Kidney (tissue), 13 donors: ENCODE measurements at regions not wholly inside any gene's neighbourhood (a gene's known extent, or its start where the extent isn't known, plus 50 kb on each side); places are given as distances from the start of the nearest gene placed in this dataset.

Source experiments
- DNase-seq, 5 donors: peaks; one replicate each; pipeline ENCODE4 v3.0.0-alpha.2; 2013 to 2020
- FAIRE-seq: peaks from 2 replicates; lab custom pipeline; 2012; peaks lifted over from hg19 to GRCh38; lab: Jason Lieb, UNC
- H3K27ac ChIP-seq, 2 donors: one replicate each; pipeline ENCODE4 v1.7.0; 2013; ENCODE audit warnings: low read depth in 2 of 2, low read length in 2 of 2, inconsistent platforms in 1 of 2
- H3K27me3 ChIP-seq: one replicate; pipeline ENCODE4 v1.7.1; 2013; ENCODE audit warnings: low read length, inconsistent platforms; ENCODE audit not compliant: control insufficient read depth, insufficient read depth
- H3K36me3 ChIP-seq, 3 donors: one replicate each; pipeline versions ENCODE4 v1.7.0 to v1.7.1; 2013; ENCODE audit warnings: low read length in 3 of 3, control low read depth in 1 of 3, inconsistent platforms in 1 of 3; ENCODE audit not compliant: insufficient read depth in 3 of 3, control insufficient read depth in 2 of 3
- H3K4me1 ChIP-seq, 3 donors: one replicate each; pipeline versions ENCODE4 v1.7.0 to v1.7.1; 2013; ENCODE audit warnings: low read length in 3 of 3, inconsistent platforms in 1 of 3, low read depth in 1 of 3; ENCODE audit not compliant: control insufficient read depth in 2 of 3, insufficient read depth in 2 of 3
- H3K4me3 ChIP-seq, 3 donors: one replicate each; pipeline versions ENCODE4 v1.7.0 to v1.8.1; 2013; ENCODE audit warnings: low read length in 3 of 3, control low read depth in 1 of 3, inconsistent platforms in 1 of 3
- H3K9ac ChIP-seq, 3 donors: one replicate each; pipeline versions ENCODE4 v1.7.0 to v1.7.1; 2013; ENCODE audit warnings: low read length in 3 of 3, control low read depth in 1 of 3, inconsistent platforms in 1 of 3
- H3K9me3 ChIP-seq, 3 donors: one replicate each; pipeline versions ENCODE4 v1.7.0 to v1.7.1; 2013; ENCODE audit warnings: low read length in 3 of 3, control low read depth in 1 of 3, inconsistent platforms in 1 of 3; ENCODE audit not compliant: control insufficient read depth in 2 of 3, insufficient read depth in 1 of 3
- CTCF ChIP-seq: IDR thresholded peaks from 3 replicates; pipeline ENCODE4 v1.5.1; 2012; ENCODE audit warnings: mild to moderate bottlenecking, moderate library complexity, borderline replicate concordance; ENCODE audit not compliant: insufficient read depth; ENCODE audit errors: extremely low read depth
- intact Hi-C: fragments of 100-400 bp; cut with DNase I; formaldehyde crosslinking; loops from one replicate; pipeline ENCODE4 v1.11.1; 2022
- donor health status: control.
- donor health status: control.
- donor health status: control.
- donor health status: control.
- donor health status: control.
- donor health status: DM: yes; HTN: yes; CAD: no.
- donor health status: Normal renal cell carcinoma (clear cell type).

- Histone ChIP-seq H3K4me1 (no peaks in the 10 kb centered on the region), H3K9me3 (no peaks in the 10 kb centered on the region), H3K27ac (no peak overlapping the region), H3K36me3 (no peaks in the 10 kb centered on the region), H3K4me3 (no peak overlapping the region), H3K9ac (no peak overlapping the region), H3K27me3 (no peaks in the 10 kb centered on the region)
- TF ChIP-seq CTCF, result no peak
- no peak for FAIRE-seq
- no peak for DNase-seq
- intact Hi-C loops, result no loop called here
These were observed 58.7 kb upstream of the RFX8 start for GRCh38 chr2:101533561-101534148.

GRCh38 chr2:101528501-101528900 is 53.6 kb upstream of the RFX8 start:
- Histone ChIP-seq H3K9me3 (no peaks in the 10 kb centered on the region), H3K4me3 (no peak overlapping the region), H3K4me1 (no peaks in the 10 kb centered on the region), H3K36me3 (no peaks in the 10 kb centered on the region), H3K9ac (no peak overlapping the region), H3K27me3 (no peaks in the 10 kb centered on the region), H3K27ac (no peak overlapping the region)
- intact Hi-C loops, result no loop called here
- FAIRE-seq, result no peak
- no peak for TF ChIP-seq CTCF
- DNase-seq, result no peak

GRCh38 chr2:101524806-101525430 is 50.0 kb upstream of the RFX8 start:
- TF ChIP-seq CTCF, result no peak
- FAIRE-seq (no peak), DNase-seq (no peak)
- Histone ChIP-seq H3K4me1 (no peaks in the 10 kb centered on the region), H3K27ac (no peak overlapping the region), H3K9me3 (no peaks in the 10 kb centered on the region), H3K36me3 (no peaks in the 10 kb centered on the region), H3K27me3 (no peaks in the 10 kb centered on the region), H3K4me3 (no peak overlapping the region), H3K9ac (no peak overlapping the region)
- intact Hi-C loops, result no loop called here
